ENCODE measurements at regions not wholly inside any gene's neighbourhood (a gene's known extent, or its start where the extent isn't known, plus 50 kb on each side); places are given as distances from the start of the nearest gene placed in this dataset.

- TF ChIP-seq CTCF (IDR thresholded peaks at IDR 0.05; ENCODE audit: control insufficient read depth, insufficient read depth, low read depth, low read length, missing control alignments): no peak
- H3K4me3 ChIP-seq (ENCODE audit: control insufficient read depth, low read depth, low read length): no peak overlapping the region
- no peak for DNase-seq (ENCODE audit: low read depth)
These were observed 97.4 kb downstream of the MRPL39 start for GRCh38 chr21:25509862-25510261.

- H3K4me3 ChIP-seq (ENCODE audit: control insufficient read depth, low read depth, low read length): no peak overlapping the region
- no peak for DNase-seq (ENCODE audit: low read depth)
- TF ChIP-seq CTCF (IDR thresholded peaks at IDR 0.05; ENCODE audit: control insufficient read depth, insufficient read depth, low read depth, low read length, missing control alignments): no peak
These were observed 98.9 kb downstream of the MRPL39 start for GRCh38 chr21:25508364-25508763.

- TF ChIP-seq CTCF (IDR thresholded peaks at IDR 0.05; ENCODE audit: control insufficient read depth, insufficient read depth, low read depth, low read length, missing control alignments): no peak
- no peak overlapping the region for H3K4me3 ChIP-seq (ENCODE audit: control insufficient read depth, low read depth, low read length)
- DNase-seq (ENCODE audit: low read depth): no peak
These were observed 99.8 kb downstream of the MRPL39 start for GRCh38 chr21:25507522-25507921.

- H3K4me3 ChIP-seq (ENCODE audit: control insufficient read depth, low read depth, low read length): no peak overlapping the region
- DNase-seq (ENCODE audit: low read depth): no peak
- no peak for TF ChIP-seq CTCF (IDR thresholded peaks at IDR 0.05; ENCODE audit: control insufficient read depth, insufficient read depth, low read depth, low read length, missing control alignments)
These were observed 100.4 kb downstream of the MRPL39 start for GRCh38 chr21:25506887-25507286.

- no peak for TF ChIP-seq CTCF (IDR thresholded peaks at IDR 0.05; ENCODE audit: control insufficient read depth, insufficient read depth, low read depth, low read length, missing control alignments)
- no peak overlapping the region for H3K4me3 ChIP-seq (ENCODE audit: control insufficient read depth, low read depth, low read length)
- no peak for DNase-seq (ENCODE audit: low read depth)
These were observed 101.0 kb downstream of the MRPL39 start for GRCh38 chr21:25506261-25506660.

- H3K4me3 ChIP-seq (ENCODE audit: control insufficient read depth, low read depth, low read length): no peak overlapping the region
- DNase-seq (ENCODE audit: low read depth): no peak
- no peak for TF ChIP-seq CTCF (IDR thresholded peaks at IDR 0.05; ENCODE audit: control insufficient read depth, insufficient read depth, low read depth, low read length, missing control alignments)
These were observed 103.3 kb downstream of the MRPL39 start for GRCh38 chr21:25503981-25504380.

Data from AG09309 (cell line).